Kidney tubule cell (primary cell): ENCODE measurements at regions not wholly inside any gene's neighbourhood (a gene's known extent, or its start where the extent isn't known, plus 50 kb on each side); places are given as distances from the start of the nearest gene placed in this dataset.
A peak's percentile ranks its signal among the peaks of the same experiment; 100 is the strongest.
"Not testable (repeated sequence)": the region's sequence is repeated elsewhere in the genome, so short reads cannot be mapped to it uniquely, and the experiment has no call there.

ENCODE experiments used
- DNase-seq: peaks from one replicate; pipeline ENCODE4 v3.0.0-alpha.2; 2018; ENCODE audit warnings: low spot score

DNA sequence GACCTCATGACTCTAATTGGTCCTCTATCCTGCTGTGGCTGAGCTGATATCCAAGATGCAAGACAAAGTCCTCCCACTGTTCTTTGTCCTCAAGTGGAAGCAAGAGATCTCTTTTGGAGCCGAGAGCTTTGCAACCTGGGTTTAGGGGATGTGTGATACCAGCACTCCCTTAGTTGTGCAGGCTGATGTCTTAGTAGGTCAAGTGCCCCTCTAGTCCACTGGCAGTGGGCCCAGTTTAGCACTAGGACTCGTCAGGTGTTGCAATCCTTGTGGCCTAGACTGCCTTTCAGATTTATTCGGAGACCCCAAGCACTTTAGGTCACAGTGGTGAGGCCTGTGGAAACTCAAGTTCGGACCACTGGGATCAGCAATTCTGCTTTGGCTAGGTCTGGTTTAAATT, 64.0 kb downstream of the GPRASP3 start:
- no peak for DNase-seq

DNA sequence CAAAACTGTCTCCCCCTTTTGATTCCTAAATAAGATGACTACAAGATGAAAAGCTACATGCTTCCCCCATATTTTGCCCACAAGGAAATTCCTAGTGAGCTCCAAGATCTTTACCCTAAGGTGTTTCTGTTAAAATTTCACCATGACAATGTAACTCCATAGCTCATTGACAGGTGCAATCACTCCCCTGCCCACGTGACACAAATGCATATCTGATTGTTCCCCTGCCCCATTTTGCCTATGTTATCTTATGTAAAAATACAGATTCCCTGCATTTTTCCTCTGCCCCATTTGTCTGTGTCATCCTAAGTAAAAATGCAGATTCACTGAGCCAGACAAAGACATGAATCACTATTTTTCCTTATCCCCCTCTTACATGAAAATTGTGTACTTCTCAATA, 66.7 kb downstream of the GPRASP3 start:
- DNase-seq, result no peak

DNA sequence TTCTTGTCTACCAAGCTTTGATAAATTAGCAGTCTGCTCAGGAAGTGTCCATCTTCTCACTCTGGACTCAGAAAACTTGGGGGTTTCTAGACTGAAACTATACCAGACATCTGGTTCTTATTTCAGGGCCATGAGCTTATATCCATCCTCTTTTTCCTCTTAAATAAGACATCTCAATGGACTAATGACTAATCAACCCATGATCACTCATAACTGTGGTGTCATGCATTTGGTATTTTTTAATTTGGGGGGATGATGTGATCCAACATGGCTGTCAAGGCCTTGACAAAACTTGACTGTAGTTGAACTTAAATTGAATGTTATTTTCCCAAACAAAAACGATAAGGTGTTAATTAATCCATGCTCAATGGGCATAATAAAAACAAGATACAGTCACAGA, 87.8 kb downstream of the GPRASP3 start:
- peak; percentile 40 for DNase-seq

DNA sequence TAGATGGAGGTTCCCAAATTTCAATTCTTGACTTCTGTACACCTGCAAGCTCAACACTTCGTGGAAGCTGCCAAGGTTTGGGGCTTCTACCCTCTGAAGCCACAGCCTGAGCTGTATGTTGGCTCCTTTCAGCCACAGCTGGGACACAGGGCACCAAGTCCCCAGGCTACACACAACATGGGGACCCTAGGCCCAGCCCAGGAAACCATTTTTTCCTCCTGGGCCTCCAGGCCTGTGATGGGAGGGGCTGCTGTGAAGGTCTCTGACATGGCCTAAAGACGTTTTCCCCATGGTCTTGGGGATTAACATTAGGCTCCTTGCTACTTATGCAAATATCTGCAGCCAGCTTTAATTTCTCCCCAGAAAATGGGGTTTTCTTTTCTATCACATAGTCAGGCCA, 97.7 kb downstream of the GPRASP3 start:
- DNase-seq, result not testable (repeated sequence)

DNA sequence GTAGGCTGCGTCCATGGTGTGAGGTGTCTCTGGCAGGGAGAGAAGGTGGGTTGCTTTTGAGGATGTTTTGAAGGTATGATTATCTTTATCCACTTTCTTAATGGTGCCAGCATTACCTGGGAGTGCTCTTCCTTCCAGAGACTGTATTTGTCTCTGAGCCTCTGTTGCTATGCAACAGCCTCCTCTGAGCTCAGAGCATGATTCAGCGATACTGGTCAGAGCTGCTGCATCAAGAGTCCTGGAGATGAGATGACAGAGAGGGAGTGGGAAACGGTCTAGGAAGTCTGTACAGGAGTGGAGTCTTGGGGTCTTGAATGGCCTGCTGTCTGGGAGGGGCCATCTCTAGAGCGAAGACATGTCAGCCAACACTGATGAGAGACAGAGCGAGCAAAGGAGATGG, 104.4 kb upstream of the RAB40AL start:
- peak; percentile 83 for DNase-seq

DNA sequence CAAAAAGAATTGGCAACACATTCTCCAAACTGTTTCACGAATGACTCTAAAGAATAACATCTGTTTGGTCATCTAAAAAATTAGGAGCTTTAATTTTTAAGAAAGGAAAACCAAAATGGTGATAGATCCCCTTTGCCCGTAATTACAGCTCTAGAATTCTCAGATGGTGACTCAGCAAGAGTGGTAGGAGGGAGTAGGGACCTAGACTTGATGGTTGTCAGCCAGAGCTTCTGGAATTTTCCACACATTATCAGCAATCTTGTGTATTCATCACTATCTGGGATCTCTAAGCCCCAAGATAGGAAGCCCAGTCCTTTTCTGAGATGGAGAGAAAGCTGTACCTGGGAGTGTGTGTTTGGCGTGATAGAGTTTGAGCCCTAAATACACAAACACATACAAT, 103.9 kb upstream of the RAB40AL start:
- no peak for DNase-seq

DNA sequence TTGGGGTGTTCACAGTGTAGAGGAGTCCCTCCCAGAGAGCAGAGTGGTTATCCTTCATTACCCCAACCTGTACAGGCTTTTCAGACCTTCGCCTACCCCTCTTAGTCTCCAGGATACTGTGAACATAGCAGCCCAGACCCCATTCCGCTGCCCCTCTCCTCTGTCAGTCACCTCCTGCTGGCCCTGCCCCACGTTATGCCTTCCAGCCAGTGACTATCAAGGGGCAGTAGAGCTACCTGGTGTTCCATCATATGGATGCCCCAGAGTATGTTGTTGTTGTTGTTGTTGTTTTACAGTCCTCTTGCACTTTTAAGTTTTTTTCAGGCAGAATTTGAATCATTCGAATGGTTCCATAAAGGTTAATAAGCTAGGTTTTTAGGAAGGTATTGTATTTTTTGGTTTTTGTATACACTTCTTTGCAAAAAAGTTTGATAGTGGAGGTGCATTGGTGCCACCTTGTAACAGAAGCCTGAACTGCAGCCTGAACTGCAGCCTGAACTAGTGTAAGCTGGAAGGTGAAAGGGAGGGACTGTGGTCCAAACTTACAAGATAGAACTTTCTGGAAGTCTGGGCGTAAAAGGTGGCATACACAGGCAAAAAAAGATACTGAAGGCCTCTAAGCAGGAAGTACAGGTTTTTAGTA, 101.4 kb upstream of the RAB40AL start:
- peak; percentile 31 for DNase-seq

DNA sequence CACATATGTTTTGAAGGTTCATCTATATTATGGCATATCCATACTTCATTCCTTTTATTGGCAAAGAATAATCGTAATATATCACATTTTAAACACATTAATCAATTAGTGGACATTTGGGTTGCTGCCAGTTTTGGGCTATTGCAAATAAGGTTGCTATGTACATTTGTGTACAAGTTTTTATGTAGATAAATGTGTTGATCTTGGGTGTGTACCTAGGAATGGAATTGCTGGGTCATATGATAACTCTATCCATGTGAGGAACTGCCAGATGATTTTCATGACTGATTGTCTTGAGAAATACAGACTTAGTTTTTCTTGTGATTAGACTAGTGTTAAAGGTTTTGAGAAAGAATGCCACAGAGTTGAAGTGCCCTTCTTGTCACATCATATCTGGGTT, 99.2 kb upstream of the RAB40AL start:
- no peak for DNase-seq

DNA sequence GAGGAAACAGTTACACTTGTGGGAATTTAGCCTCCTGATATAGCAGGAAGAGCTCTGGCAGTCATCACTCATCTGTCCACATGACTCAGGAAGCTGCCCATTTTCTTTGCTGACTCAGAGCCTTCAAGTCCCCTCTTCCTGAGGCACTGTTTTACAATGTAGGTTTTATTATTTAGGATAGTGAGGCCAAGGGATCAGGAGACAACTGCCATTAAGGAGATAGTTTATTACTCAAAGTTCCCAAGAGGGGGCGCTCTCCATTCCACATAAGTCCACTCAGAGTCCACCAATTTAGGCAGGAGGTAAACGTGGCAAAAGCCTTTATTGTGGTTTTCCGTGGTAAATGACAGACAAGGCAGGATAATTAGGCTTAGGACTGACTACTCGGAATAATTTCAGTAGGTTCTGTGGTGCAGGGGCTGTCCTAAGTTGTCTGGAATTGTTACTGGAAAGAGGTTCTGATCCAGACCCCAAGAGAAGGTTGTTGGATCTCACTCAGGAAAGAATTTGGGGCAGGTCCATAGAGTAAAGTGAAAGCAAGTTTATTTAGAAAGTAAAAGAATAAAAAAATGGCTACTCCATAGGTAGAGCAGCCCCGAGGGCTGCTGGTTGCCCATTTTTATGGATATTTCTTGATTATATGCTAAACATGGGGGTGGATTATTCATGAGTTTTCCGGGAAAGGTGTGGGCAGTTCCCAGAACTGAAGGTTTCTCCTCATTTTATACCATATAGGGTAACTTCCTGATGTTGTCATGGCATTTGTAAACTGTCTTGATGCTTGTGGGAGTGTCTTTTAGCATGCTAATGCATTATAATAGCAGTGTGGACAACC, 96.0 kb upstream of the RAB40AL start:
- peak; percentile 75 for DNase-seq

DNA sequence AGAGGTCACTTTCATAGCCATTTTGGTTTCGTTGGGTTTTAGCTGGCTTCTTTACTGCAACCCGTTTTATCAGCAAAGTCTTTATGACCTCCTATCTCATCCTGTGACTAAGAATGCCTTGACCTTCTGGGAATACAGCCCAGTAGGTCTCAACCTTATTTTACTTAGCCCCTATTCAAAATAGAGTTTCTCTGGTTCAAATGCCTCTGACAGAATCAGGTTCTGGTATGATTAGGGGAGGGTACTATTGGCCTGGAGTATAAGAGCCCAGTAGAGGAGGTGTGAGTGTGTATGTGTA, 95.4 kb upstream of the RAB40AL start:
- DNase-seq, result no peak

DNA sequence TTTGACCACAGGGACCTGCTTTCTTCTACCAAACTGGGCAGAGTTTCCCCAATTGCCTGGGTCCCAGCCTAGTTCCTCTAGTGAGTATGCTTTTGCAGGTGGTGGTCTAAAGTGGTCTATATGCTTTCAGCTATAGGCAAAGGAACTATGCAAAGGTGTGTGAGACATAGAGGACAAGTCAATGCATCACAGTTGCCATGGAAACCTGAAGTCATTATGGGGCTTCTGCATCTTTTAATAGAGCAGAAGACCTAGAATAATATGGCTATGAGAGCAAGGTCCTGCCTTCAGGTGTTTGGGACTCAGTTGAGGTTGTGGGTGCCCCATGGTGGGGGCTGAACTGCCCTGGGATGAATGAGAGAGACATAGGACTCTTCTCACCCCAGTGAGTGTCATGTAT, 92.1 kb upstream of the RAB40AL start:
- no peak for DNase-seq

DNA sequence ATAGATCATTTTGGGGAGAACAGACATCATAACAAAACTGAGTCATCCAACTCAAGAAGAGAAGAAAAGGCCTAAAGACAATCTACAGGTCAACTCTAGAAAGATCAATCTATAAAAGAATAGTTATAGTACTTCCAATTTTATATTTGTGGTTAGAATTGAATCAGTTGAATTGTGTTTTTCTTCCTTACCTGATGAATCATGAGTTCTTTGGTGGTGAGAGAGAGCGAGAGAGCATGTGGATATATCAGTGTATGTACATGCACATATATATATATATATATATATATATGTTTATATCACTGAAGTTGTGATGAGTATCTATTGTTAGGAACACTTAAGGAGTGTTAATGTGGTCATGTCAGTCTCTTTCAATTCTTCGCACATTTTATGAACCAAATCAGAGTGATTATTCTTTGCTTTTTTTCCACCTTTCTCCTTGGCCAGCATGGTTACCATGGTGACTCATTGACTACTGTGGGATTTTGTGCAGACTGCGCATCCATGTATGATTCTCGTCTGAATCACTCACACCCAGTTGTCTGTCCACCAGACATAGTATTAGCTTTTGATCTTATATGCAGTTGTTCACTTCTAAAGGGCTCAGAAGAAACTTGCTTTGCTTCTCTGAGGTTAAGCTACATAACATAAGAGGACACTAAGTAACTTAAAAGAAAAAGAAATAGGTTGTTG, 90.4 kb upstream of the RAB40AL start:
- DNase-seq, result peak; percentile 43

DNA sequence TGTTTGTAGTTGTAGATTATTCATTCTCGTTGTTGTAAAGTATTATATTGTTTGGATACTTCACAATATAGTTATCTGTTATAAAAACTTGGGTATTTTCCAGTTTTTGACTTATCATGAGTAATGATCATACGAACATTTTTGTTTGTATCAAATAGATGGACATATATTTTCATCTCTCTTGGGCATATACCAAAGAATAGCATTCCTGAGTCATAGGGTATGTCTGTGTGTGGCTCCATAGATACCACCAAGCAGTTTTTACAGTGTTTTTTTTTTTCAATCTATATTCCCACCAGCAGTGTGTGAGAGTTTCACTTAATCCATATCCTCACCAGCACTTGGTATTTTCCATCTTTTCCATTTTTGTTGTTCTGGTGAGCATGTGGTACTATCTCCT, 89.7 kb upstream of the RAB40AL start:
- no peak for DNase-seq

DNA sequence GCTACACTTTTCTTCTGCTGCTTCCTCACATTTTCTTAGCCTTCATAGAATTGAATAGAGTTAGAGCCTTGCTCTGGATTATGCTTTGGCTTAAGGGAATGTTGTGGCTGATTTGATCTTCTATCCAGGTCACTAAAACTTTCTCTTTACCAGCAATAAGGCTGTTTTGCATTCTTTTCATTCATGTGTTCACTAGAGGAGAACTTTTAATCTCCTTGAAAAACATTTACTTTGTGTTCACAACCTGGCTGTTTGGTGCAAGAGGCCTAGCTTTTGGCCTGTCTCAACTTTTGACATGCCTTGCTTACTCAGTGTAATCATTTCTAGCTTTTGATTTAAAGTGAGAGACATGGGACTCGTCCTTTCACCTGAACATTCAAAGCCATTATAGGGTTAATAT, 87.7 kb upstream of the RAB40AL start:
- DNase-seq, result peak; percentile 51

DNA sequence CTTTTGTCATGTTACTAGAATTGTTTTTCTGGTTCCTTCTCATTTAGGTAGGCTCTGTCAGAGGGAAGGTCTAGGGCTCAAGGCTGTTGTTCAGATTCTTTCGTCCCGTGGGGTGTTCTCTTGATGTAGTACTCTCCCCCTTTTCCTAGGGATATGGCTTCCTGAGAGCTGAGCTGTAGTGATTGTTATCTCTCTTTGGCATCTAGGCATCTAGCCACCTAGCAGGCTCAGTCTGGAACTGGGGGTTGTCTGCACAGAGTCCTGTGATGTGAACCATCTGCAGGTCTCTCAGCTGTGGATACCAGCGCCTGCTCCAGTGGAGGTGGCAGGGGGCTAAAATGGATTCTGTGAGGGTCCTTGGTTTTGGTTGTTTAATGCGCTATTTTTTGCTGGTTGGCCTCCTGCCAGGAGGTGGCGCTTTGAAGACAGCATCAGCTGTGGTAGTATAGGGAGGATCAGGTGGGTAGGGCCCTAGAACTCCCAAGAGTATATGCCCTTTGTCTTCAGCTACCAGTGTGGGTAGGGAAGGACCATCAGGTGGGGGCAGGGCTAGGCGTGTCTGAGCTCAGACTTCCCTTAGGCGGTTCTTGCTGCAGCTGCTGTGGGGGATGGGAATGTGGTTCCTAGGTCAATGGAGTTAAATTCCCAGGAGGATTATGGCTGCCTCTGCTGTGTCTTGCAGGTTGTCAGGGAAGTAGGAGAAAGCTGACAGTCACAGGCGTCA, 78.1 kb upstream of the RAB40AL start:
- DNase-seq, result not testable (repeated sequence)

DNA sequence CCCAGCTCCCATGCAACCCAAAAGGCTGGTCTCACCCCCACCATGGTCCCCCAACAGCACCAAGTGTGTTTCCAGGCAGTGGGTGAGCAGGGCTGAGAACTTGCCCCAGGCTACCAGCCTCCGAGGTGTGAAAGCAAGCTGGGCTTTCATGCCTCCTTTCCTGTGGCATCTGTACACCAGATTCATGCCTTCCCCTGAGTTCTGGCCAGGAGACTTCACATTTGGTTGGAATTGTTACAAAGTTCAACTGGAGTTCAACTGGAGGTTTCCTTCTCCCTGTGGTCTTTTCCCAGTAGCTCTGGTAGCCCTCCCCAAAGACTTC, 77.6 kb upstream of the RAB40AL start:
- no peak for DNase-seq

DNA sequence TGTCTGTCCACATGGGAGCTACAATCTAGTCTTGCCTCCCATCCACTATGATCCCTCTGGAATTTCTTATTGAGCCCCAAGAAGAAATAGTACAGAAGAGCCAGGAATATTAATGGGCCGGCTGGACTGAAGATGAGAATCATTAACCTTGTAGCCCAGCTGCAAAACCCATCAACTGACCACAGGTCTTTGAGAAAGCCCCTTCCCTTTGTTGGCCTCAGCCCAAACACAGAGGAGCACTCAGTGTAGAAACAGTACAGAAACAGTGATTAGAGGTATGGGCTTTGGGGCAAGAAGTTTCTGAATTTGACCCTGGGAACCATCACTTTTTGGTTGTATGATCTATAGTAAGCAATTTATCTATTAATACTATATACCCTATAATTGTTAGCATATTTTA, 76.8 kb upstream of the RAB40AL start:
- no peak for DNase-seq

DNA sequence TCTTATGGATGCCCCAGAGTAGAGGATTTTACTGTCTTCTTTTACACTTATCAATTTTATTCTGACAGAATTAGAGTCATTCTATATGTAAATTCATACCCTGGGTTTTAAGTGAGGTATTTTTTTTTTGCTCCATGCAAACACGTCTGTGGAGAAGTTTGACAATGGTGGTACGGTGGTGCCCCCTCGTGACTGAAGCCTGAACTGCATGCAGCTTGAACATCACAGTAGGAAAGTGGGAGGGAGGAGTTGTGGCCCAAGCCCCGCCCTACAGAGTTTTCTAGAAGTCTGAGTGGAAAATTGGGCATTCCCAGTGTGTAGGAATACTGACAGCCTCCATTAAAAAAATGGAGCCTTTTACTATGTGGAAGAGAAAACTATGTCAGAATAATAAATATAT, 73.3 kb upstream of the RAB40AL start:
- DNase-seq, result peak; percentile 75

DNA sequence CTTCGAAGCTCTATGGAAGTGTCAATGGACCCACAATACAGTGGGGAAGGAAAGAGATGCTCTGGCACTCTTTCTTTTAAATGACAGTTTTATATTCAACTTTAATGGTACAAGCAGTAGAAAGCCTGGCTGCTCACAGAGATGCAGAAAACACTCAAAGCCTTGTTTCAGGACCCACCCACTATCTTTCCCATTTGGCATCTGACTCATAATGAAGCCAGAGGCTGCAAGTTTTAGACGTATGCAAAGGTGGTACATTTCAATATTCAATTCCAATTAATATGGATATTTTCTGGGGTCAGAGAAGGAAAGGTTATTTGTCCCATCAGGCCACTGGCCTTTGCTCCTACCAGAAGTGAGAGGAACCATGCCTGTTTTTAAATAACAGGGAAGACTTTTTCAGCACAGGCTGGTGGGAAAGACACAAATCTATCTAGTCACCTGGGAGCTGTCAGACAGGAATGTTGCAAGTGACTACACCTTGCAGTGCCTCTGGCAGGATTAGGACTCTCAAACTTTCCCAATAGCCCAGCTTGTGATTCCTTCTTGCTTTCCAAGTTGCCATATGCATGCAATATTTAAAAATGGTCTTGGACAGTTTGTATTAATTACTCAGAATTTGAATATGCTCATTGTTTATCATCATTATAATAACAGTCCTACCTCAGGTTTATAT, 70.0 kb upstream of the RAB40AL start:
- DNase-seq, result no peak

DNA sequence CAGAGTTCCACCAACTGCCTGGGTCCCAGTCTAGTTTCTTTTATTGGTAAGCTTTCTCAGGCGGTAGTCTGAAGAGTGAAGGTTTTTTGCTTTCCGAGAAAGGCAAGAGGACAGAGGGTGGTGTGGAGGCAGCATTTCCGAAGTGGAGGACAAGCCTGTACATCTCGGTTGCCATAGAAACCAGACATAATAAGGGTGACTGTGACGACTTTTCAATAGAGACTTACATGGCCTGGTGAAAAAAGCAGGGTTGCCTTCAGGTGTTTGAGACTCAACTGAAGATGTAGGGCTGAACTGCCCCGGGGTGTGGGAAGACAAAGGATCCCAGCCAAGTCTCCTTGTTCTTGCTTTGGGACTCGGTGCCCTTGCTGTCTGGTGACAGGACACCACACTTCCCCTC, 53.6 kb upstream of the RAB40AL start:
- no peak for DNase-seq
